GM21515 (cell line): ENCODE measurements at regions not wholly inside any gene's neighbourhood (a gene's known extent, or its start where the extent isn't known, plus 50 kb on each side); places are given as distances from the start of the nearest gene placed in this dataset.
"Not testable (repeated sequence)": the region's sequence is repeated elsewhere in the genome, so short reads cannot be mapped to it uniquely, and the experiment has no call there.

Experiments
- ATAC-seq: cut with Tn5 transposase; IDR thresholded peaks from one replicate; pipeline ENCODE4 v1.9.1; 2021; ENCODE audit not compliant: unreplicated experiment

DNA sequence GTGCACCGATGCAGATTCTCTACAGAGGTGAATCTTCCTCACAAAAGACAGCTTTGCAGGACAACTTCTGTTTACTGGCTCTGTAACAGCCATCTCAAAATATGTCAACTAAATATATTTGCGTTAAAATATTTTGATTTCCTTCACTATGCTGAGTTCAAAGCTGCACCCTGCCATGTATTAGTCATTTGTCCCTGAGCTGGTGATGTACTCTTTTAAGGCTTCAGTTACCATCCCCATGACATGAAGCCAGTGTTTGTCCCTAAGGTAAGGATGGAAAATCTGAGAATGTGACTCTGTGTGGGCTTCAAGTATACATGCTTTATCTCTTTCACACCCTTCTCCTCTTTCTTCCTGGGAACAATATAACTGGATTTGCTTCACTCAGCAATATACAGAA, 70.2 kb upstream of the BTG3 start:
- ATAC-seq: no peak

DNA sequence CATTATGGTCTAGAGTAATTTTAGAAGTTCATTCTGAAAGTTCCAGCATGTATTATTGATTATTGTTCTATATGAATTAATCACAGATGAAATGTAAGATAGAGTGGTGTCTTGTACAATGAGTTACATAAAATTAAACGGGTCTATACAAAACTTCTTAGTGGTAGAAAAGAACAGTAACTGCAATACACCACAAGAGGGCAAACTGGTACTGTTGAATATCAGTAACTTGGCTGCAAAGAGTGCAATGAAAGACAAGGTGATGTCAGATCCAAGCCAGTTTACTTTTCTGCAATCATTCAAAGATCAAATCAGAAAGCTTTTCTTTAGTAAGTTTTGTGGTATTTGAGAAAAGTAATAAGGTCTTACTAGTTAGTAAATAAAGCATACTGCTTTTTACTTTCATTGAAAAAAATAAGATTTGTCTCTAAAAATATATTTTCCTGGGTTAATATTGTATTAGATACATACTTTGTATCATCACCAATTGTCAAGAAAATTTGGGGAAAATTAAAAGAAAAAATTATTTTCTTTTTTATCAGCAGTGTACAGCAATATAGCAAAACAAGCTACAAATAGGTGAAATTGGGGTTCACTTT, 66.4 kb upstream of the BTG3 start:
- peak; percentile 86 for ATAC-seq

DNA sequence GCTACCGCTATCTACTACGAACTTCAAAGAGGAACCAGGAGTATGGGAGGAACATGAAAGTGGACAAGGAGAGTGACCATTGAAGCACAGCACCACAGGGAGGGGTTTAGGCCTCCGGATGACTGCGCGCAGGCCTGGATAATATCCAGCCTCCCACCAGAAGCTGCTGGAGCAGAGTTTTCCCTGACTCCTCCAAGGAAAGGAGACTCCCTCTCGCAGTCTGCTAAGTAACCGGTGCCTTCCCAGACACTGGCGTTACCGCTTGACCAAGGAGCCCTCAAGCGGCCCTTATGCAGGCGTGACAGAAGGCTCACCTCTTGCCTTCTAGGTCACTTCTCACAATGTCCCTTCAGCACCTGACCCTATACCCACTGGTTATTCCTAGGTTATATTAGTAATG, 64.2 kb upstream of the BTG3 start:
- ATAC-seq: not testable (repeated sequence)

DNA sequence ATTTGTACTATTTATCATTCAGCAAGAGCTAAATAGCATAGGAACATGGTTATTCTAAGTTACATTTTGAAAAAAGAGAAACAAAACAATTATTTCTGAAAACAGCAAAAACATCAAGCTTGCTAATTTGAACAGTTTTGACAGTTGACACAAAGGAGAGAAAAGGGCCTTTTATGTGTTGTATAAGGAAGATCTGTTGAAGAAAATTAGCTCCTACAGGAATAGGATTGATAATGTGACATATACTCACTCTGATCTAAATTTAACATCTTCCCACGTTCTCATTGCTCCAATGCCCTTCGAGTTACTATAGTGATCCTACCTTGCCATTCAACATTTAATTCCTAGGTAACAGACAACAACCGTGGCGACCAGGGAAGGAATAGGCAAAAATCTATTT, 61.4 kb upstream of the BTG3 start:
- ATAC-seq: no peak

DNA sequence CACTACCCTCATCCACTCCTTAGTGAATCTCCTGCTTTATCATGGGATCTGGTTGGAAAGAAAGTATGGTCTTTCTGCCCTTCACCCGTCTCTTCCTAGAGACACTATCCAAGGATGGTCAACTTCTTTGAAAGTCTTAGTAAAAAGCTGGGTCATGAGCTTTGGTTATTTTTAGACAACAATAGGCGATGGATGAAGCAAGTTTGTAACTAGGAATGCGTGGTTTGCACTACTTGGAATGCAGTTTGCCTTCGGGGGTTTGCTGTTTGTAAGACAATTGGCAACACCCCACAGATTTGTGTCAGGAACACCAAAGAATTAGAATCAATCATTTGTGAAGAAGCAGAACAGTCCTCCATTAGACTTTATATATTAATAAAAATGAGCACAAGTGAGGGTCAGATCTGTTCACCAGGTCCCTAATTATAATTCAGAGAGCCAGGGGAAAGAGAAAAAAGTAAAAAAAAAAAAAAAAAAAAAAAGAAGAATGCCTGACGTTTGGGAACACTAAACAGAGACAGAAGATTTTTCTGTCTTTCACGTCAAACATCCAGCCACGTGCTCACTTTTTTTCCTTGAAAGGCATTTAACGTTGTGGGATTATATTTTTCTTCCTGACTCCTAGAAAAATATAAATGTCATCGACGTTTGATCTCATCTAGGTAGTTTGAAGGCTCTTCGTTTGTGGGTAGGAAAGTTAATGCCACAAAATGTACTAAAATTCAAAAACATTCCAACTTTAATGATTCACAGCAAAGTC, 60.7 kb upstream of the BTG3 start:
- ATAC-seq: no peak

DNA sequence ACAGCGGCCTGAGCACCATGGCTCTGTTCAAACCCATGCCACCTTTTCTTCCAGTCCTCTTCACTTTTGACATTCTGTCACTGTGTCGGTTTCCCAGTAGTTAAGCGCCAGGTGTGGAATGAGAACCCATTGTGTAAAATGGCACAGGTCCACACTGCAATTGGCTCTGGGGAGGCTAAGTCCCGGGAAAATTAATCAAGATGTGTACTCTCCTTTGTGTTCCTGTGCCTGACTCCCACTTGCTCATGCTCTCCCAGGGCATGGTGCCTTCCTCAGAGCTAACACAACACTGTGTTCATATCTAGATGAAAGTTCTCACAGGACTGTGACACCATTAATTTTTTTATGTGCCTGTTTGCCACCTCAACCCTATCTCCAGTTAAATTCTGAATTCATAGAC, 59.0 kb upstream of the BTG3 start:
- ATAC-seq: no peak

DNA sequence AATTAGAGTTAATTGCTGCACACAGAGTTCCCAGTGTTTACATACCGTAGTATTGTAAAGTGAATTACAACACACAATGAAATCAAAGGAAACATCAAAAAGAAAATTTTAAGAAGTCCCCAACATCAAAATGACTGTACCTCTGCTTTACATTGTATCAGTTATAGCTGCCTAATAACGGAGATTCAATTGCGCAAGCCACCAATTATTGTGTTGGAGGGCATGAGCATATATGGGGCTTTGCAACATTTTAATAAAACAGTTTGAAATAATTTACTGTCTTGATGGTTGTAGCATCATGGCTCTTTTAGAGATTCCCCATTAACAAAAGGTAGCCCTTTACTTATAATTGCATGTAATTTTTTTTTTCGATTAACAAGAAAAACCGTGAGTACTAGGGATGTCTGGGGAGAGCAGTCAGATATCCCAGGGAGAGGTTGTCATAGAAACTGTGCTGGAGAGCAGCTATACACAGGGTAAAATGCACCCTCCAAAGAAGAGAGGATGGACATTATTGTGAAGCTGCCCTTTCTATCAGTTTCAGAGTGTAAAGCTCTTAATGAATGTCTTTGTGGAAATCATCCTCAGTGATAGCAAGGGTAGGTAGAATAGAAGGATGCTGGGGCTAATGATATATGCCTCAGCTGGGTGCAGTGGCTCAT, 55.9 kb upstream of the BTG3 start:
- no peak for ATAC-seq

DNA sequence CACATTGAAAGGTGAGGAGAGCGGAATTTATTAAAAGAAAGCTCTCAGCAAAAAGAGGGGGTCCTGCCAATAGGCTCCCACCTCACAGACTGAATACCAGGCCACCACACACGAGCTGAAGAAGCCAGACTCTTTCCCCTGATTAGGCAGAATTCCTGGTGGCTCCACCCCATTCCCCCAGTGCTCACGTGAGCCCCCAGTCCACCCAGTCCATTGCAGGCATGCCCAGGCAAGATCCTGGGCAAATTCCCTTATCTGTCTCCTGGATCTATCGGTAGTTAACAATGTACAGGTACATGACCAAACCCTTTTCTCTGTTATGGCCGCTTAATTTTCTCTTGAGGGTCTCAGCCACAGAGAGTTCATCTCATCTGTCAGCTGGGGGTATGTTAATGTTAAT, 54.6 kb upstream of the BTG3 start:
- no peak for ATAC-seq
